H9 (cell line): ENCODE measurements at regions not wholly inside any gene's neighbourhood (a gene's known extent, or its start where the extent isn't known, plus 50 kb on each side); places are given as distances from the start of the nearest gene placed in this dataset.

Source experiments
- DNase-seq: peaks from one replicate; pipeline ENCODE4 v3.0.0-alpha.2; 2017
- H2AFZ ChIP-seq: one replicate; pipeline ENCODE4 v1.6.1; 2013; ENCODE audit warnings: mild to moderate bottlenecking, low read length, control low read depth, moderate library complexity
- H2AK5ac ChIP-seq: 2 replicates; pipeline ENCODE4 v1.6.1; 2013; ENCODE audit warnings: low read length, control low read depth, mixed read lengths; ENCODE audit not compliant: insufficient read length
- H2BK120ac ChIP-seq: one replicate; pipeline ENCODE4 v1.6.1; 2013; ENCODE audit warnings: low read depth, mild to moderate bottlenecking, low read length, control low read depth, inconsistent platforms; ENCODE audit not compliant: poor library complexity, severe bottlenecking
- H2BK12ac ChIP-seq: 2 replicates; pipeline ENCODE4 v1.6.1; 2013; ENCODE audit warnings: low read length, control low read depth, mixed read lengths, low read depth; ENCODE audit not compliant: insufficient read length
- H2BK15ac ChIP-seq: 2 replicates; pipeline ENCODE4 v1.6.1; 2013; ENCODE audit warnings: low read depth, low read length, control low read depth
- H2BK20ac ChIP-seq: one replicate; pipeline ENCODE4 v1.6.1; 2013; ENCODE audit warnings: low read depth, mild to moderate bottlenecking, low read length, control low read depth, inconsistent platforms; ENCODE audit not compliant: poor library complexity, severe bottlenecking
- H2BK5ac ChIP-seq: 2 replicates; pipeline ENCODE4 v1.6.1; 2013; ENCODE audit warnings: low read length, control low read depth, mixed read lengths; ENCODE audit not compliant: insufficient read length
- H3K14ac ChIP-seq: 2 replicates; pipeline ENCODE4 v1.6.1; 2013; ENCODE audit warnings: low read length, control low read depth; ENCODE audit not compliant: insufficient read depth
- H3K18ac ChIP-seq: 2 replicates; pipeline ENCODE4 v1.6.1; 2013; ENCODE audit warnings: low read depth, mild to moderate bottlenecking, mixed read lengths, low read length, control low read depth; ENCODE audit not compliant: insufficient read length
- H3K23ac ChIP-seq: 2 replicates; pipeline ENCODE4 v1.6.1; 2013; ENCODE audit warnings: low read length, control low read depth, mixed read lengths, low read depth; ENCODE audit not compliant: insufficient read length
- H3K23me2 ChIP-seq: 2 replicates; pipeline ENCODE4 v1.6.1; 2013; ENCODE audit warnings: low read depth, mild to moderate bottlenecking, mixed read lengths, low read length, control low read depth; ENCODE audit not compliant: insufficient read length, poor library complexity, severe bottlenecking
- H3K27ac ChIP-seq: 2 replicates; pipeline ENCODE4 v1.5.1; 2013; ENCODE audit warnings: low read length, control low read depth, mixed read lengths, low read depth; ENCODE audit not compliant: insufficient read length
- H3K27me3 ChIP-seq: 2 replicates; pipeline ENCODE4 v1.6.1; 2013; ENCODE audit warnings: low read length, control low read depth, inconsistent platforms; ENCODE audit not compliant: insufficient read depth
- H3K4ac ChIP-seq: 2 replicates; pipeline ENCODE4 v1.6.1; 2013; ENCODE audit warnings: low read depth, mild to moderate bottlenecking, control low read depth, inconsistent platforms, low read length, moderate library complexity
- H3K4me1 ChIP-seq: 2 replicates; pipeline ENCODE4 v1.6.1; 2013; ENCODE audit warnings: low read length, control low read depth, inconsistent platforms; ENCODE audit not compliant: insufficient read depth
- H3K4me2 ChIP-seq: 2 replicates; pipeline ENCODE4 v1.6.1; 2013; ENCODE audit warnings: low read length, control low read depth, mixed read lengths; ENCODE audit not compliant: insufficient read length, insufficient read depth
- H3K56ac ChIP-seq: 2 replicates; pipeline ENCODE4 v1.6.1; 2013; ENCODE audit warnings: low read depth, mild to moderate bottlenecking, mixed read lengths, low read length, control low read depth; ENCODE audit not compliant: insufficient read length
- H3K79me1 ChIP-seq: 2 replicates; pipeline ENCODE4 v1.6.1; 2013; ENCODE audit warnings: low read depth, mild to moderate bottlenecking, moderate library complexity, low read length, control low read depth, inconsistent platforms; ENCODE audit not compliant: insufficient read depth, poor library complexity, severe bottlenecking
- H3K79me2 ChIP-seq: 2 replicates; pipeline ENCODE4 v1.6.1; 2013; ENCODE audit warnings: low read length, control low read depth, inconsistent platforms; ENCODE audit not compliant: insufficient read depth
- H3K9ac ChIP-seq: 2 replicates; pipeline ENCODE4 v1.6.1; 2013; ENCODE audit warnings: low read length, control low read depth, mixed read lengths; ENCODE audit not compliant: insufficient read length; ENCODE audit errors: extremely low read depth
- H3K9me3 ChIP-seq: one replicate; pipeline ENCODE4 v1.6.1; 2013; ENCODE audit warnings: low read depth, low read length, inconsistent platforms; ENCODE audit not compliant: control insufficient read depth
- H3T11ph ChIP-seq: one replicate; pipeline ENCODE4 v1.6.1; 2013; ENCODE audit warnings: mild to moderate bottlenecking, low read length, control low read depth, inconsistent platforms
- H4K20me1 ChIP-seq: one replicate; pipeline ENCODE4 v1.6.1; 2013; ENCODE audit not compliant: control insufficient read depth, insufficient read length, insufficient read depth
- H4K5ac ChIP-seq: 2 replicates; pipeline ENCODE4 v1.6.1; 2013; ENCODE audit warnings: low read depth, mild to moderate bottlenecking, mixed read lengths, low read length, control low read depth; ENCODE audit not compliant: insufficient read length
- H4K8ac ChIP-seq: replicated peaks from 2 replicates; pipeline ENCODE4 v1.6.1; 2013; ENCODE audit warnings: low read length, control low read depth, mixed read lengths, low read depth; ENCODE audit not compliant: insufficient read length
- H4K91ac ChIP-seq: 2 replicates; pipeline ENCODE4 v1.6.1; 2013; ENCODE audit warnings: low read depth, mild to moderate bottlenecking, moderate library complexity, mixed read lengths, low read length, control low read depth; ENCODE audit not compliant: insufficient read length
- H3K27ac Mint-ChIP-seq, 3 experiments: 2 replicates in 2 of 3; 3 replicates in 1 of 3; pipeline ENCODE4 v1.8.0; 2020 to 2021; ENCODE audit warnings: mixed read lengths in 3 of 3, mild to moderate bottlenecking in 1 of 3, moderate library complexity in 1 of 3
- H3K27me3 Mint-ChIP-seq: 2 replicates; pipeline ENCODE4 v1.8.0; 2021; ENCODE audit warnings: low read depth, mild to moderate bottlenecking, moderate library complexity, mixed read lengths
- H3K36me3 Mint-ChIP-seq, 3 experiments: 2 replicates in 2 of 3; 3 replicates in 1 of 3; pipeline ENCODE4 v1.8.0; 2020 to 2021; ENCODE audit warnings: low read depth in 3 of 3, mixed read lengths in 3 of 3; ENCODE audit not compliant: insufficient read depth in 1 of 3
- H3K4me1 Mint-ChIP-seq, 2 experiments: 2 replicates each; pipeline ENCODE4 v1.8.0; 2020; ENCODE audit warnings: mixed read lengths in 2 of 2
- H3K4me3 Mint-ChIP-seq, 2 experiments: 2 replicates in 1 of 2; 3 replicates in 1 of 2; pipeline ENCODE4 v1.8.0; 2020 to 2021; ENCODE audit warnings: mild to moderate bottlenecking in 2 of 2, mixed read lengths in 2 of 2, moderate library complexity in 1 of 2
- H3K9me3 Mint-ChIP-seq, 2 experiments: 2 replicates in 1 of 2; 3 replicates in 1 of 2; pipeline ENCODE4 v1.8.0; 2020; ENCODE audit warnings: mild to moderate bottlenecking in 2 of 2, mixed read lengths in 2 of 2, moderate library complexity in 1 of 2
- CTCF ChIP-seq: fragments of 200-600 bp; sonication (generic); conservative IDR thresholded peaks from 3 replicates; pipeline ENCODE4 v1.8.0; 2021; ENCODE audit warnings: antibody characterized with exemption, mild to moderate bottlenecking

GRCh38 chr2:52113338-52113737, 1081.4 kb upstream of the NRXN1 start:
- no peak overlapping the region for H3K56ac ChIP-seq
- TF ChIP-seq CTCF, result no peak
- H3K27me3 Mint-ChIP-seq, result no peaks in the 10 kb centered on the region
- no peaks in the 10 kb centered on the region for H3K9me3 ChIP-seq
- no peak overlapping the region for H3K14ac ChIP-seq
- H3K9me3 Mint-ChIP-seq, result peaks cover 5% of the 10 kb centered on the region in 2 experiments; a peak in 4 of 5 replicates
- no peak overlapping the region for H3K4me2 ChIP-seq
- no peak for DNase-seq
- H3K36me3 Mint-ChIP-seq, result peaks cover 0 to 5% (median 0%) of the 10 kb centered on the region in 3 experiments; a peak in 3 of 7 replicates
- H4K8ac ChIP-seq, result no peak overlapping the region
- H3K27me3 ChIP-seq, result no peaks in the 10 kb centered on the region
- no peak overlapping the region for H3K18ac ChIP-seq
- H2BK12ac ChIP-seq, result no peak overlapping the region
- no peaks in the 10 kb centered on the region for H3K23me2 ChIP-seq
- H3K79me2 ChIP-seq, result no peaks in the 10 kb centered on the region
- no peak overlapping the region for H3K4ac ChIP-seq
- H3K27ac ChIP-seq, result no peak overlapping the region
- no peak overlapping the region for H3K9ac ChIP-seq
- H3K27ac Mint-ChIP-seq, result no peak overlapping the region
- no peak overlapping the region for H3K4me3 Mint-ChIP-seq
- no peaks in the 10 kb centered on the region for H3K4me1 Mint-ChIP-seq
- no peaks in the 10 kb centered on the region for H4K20me1 ChIP-seq
- H3K79me1 ChIP-seq, result no peaks in the 10 kb centered on the region
- no peak overlapping the region for H3K23ac ChIP-seq
- H2AK5ac ChIP-seq, result no peak overlapping the region
- no peak overlapping the region for H3T11ph ChIP-seq
- H4K5ac ChIP-seq, result no peak overlapping the region
- no peak overlapping the region for H2BK5ac ChIP-seq
- H2AFZ ChIP-seq, result no peak overlapping the region
- H2BK120ac ChIP-seq, result no peak overlapping the region
- no peak overlapping the region for H2BK15ac ChIP-seq
- no peak overlapping the region for H2BK20ac ChIP-seq
- no peaks in the 10 kb centered on the region for H3K4me1 ChIP-seq
- H4K91ac ChIP-seq, result no peak overlapping the region
